ENCODE measurements at regions not wholly inside any gene's neighbourhood (a gene's known extent, or its start where the extent isn't known, plus 50 kb on each side); places are given as distances from the start of the nearest gene placed in this dataset.

DNA sequence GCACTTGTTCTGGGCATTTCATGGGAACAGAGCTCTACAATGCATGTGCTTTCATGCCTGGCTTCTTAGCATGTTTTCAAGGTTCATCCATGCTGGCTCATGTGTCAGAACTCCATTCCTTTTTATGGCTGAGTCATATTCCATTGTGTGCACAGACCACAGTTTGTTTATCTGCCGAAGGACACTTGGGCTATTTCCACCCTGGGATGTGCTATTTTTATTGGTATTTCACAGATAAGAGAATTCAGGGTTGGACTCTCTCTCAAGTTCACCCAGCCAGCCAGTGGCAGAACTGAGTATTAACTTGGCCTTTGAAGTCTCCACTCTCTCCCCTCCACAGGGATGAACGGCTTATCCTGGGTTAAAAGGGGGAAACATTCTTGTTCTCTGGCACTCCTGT, 190.7 kb upstream of the GPR26 start:
- Histone ChIP-seq H3K27ac (no peak overlapping the region), H3K27me3 (peaks cover 0 to 23% of the 10 kb centered on the region in 2 donors), H3K36me3 (no peaks in the 10 kb centered on the region), H3K4me3 (no peak overlapping the region), H3K4me1 (no peaks in the 10 kb centered on the region), H3K9me3 (no peaks in the 10 kb centered on the region)
- TF ChIP-seq, protein P1, sequence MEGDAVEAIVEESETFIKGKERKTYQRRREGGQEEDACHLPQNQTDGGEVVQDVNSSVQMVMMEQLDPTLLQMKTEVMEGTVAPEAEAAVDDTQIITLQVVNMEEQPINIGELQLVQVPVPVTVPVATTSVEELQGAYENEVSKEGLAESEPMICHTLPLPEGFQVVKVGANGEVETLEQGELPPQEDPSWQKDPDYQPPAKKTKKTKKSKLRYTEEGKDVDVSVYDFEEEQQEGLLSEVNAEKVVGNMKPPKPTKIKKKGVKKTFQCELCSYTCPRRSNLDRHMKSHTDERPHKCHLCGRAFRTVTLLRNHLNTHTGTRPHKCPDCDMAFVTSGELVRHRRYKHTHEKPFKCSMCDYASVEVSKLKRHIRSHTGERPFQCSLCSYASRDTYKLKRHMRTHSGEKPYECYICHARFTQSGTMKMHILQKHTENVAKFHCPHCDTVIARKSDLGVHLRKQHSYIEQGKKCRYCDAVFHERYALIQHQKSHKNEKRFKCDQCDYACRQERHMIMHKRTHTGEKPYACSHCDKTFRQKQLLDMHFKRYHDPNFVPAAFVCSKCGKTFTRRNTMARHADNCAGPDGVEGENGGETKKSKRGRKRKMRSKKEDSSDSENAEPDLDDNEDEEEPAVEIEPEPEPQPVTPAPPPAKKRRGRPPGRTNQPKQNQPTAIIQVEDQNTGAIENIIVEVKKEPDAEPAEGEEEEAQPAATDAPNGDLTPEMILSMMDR (IDR thresholded peaks at IDR 0.05): no peak
- ATAC-seq: no peak
- DNase-seq: no peak
- intact Hi-C loops (cut with DNase I): no loop called here

GRCh38 chr10:123478116-123478515, 188.0 kb upstream of the GPR26 start:
- no peak overlapping the region for H3K4me3 ChIP-seq
- DNase-seq: no peak
- no peaks in the 10 kb centered on the region for H3K9me3 ChIP-seq
- H3K36me3 ChIP-seq: no peaks in the 10 kb centered on the region
- H3K27me3 ChIP-seq: peaks cover 0 to 20% of the 10 kb centered on the region in 2 donors
- ATAC-seq: no peak
- H3K4me1 ChIP-seq: no peaks in the 10 kb centered on the region
- intact Hi-C loops (cut with DNase I): no loop called here
- no peak overlapping the region for H3K27ac ChIP-seq
- TF ChIP-seq, protein P1 (IDR thresholded peaks at IDR 0.05): no peak

GRCh38 chr10:123479640-123480039, 186.5 kb upstream of the GPR26 start:
- ATAC-seq (no peak), DNase-seq (no peak)
- Histone ChIP-seq H3K36me3 (no peaks in the 10 kb centered on the region), H3K4me3 (no peak overlapping the region), H3K27me3 (peaks cover 0 to 12% of the 10 kb centered on the region in 2 donors), H3K4me1 (no peaks in the 10 kb centered on the region), H3K9me3 (no peaks in the 10 kb centered on the region), H3K27ac (no peak overlapping the region)
- TF ChIP-seq, protein P1 (IDR thresholded peaks at IDR 0.05): no peak
- intact Hi-C loops (cut with DNase I): no loop called here

DNA sequence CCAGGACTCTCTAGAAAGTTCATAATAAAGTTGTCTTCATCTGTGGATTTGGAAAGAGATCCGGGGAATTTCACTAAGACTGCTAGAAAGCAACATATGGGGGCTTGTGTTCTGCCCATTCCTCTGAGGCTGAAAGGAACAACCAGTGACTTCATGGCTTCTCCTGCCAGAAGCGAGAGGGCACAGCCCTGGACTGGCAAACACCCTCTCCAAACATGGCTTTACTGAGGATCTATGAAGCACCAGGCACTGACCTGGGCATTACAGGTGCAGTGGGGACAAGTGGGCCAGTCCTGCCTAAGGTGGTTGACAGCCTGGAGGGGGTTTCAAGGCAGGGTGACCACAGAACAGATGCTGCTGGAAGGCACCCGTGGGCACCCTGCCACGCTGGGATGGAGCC, 185.8 kb upstream of the GPR26 start:
- DNase-seq (no peak), ATAC-seq (no peak)
- Histone ChIP-seq H3K4me3 (no peak overlapping the region), H3K27me3 (peaks cover 0 to 7% of the 10 kb centered on the region in 2 donors), H3K27ac (no peak overlapping the region), H3K36me3 (no peaks in the 10 kb centered on the region), H3K4me1 (no peaks in the 10 kb centered on the region), H3K9me3 (no peaks in the 10 kb centered on the region)
- TF ChIP-seq, protein P1 (IDR thresholded peaks at IDR 0.05): no peak
- intact Hi-C loops (cut with DNase I): no loop called here

- ATAC-seq (no peak), DNase-seq (no peak)
- Histone ChIP-seq H3K36me3 (no peaks in the 10 kb centered on the region), H3K27me3 (peaks cover 0 to 7% of the 10 kb centered on the region in 2 donors), H3K27ac (no peak overlapping the region), H3K4me1 (no peaks in the 10 kb centered on the region), H3K4me3 (no peak overlapping the region), H3K9me3 (no peaks in the 10 kb centered on the region)
- intact Hi-C loops (cut with DNase I): no loop called here
- TF ChIP-seq, protein P1 (IDR thresholded peaks at IDR 0.05): no peak
Measured at GRCh38 chr10:123480845-123481244, 185.3 kb upstream of the GPR26 start.

Data from left lung (tissue), 4 donors.